ENCODE measurements at regions not wholly inside any gene's neighbourhood (a gene's known extent, or its start where the extent isn't known, plus 50 kb on each side); places are given as distances from the start of the nearest gene placed in this dataset.

DNA sequence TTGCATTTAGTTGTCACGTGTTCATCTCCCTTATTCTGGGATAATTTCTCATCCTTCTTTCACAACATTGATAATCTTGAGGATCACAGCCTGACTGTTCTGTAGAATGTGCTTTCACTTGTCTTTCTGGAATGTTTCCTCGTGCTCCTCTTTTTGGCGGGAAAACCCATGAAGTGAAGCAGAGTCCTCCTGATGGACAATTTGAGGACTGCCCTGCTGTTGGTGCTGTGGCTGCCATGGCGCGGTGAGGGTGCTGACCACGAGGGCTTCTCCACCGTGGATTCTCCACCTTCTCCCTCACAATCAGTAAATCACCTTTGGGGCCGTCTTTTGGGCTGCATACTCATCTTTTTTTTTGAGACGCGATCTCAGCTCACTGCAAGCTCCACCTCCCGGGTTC lies 946.9 kb downstream of the BRD1 start:
- H3K9me3 ChIP-seq (replicated peaks in 1 of 11) = no peaks in the 10 kb centered on the region; a peak in 1 of 22 replicates
- no peak overlapping the region for H3K27ac ChIP-seq
- H3K4me1 ChIP-seq = no peaks in the 10 kb centered on the region
- no peak overlapping the region for H3K9ac ChIP-seq
- no peak overlapping the region for H3K4me3 ChIP-seq
- no peaks in the 10 kb centered on the region for H3K36me3 ChIP-seq
- TF ChIP-seq Cebpa-rat (IDR thresholded peaks at IDR 0.05) = no peak
- H3K4me2 ChIP-seq = no peak overlapping the region
- peaks cover 0 to 11% (median 0%) of the 10 kb centered on the region in 11 experiments; a peak in 4 of 22 replicates for H3K27me3 ChIP-seq
- H4K20me1 ChIP-seq = no peaks in the 10 kb centered on the region; a peak in 2 of 22 replicates

GRCh38 chr22:48876951-48877350 lies 950.7 kb downstream of the BRD1 start:
- no peaks in the 10 kb centered on the region; a peak in 1 of 22 replicates for H3K9me3 ChIP-seq (replicated peaks in 1 of 11)
- H4K20me1 ChIP-seq = no peaks in the 10 kb centered on the region
- H3K4me2 ChIP-seq = no peak overlapping the region
- H3K4me1 ChIP-seq = peaks cover 0 to 6% (median 4%) of the 10 kb centered on the region in 10 experiments; a peak in 11 of 20 replicates
- H3K27me3 ChIP-seq = 0 out of 22 replicates have a peak, but pooled peaks cover 0 to 3% (median 0%) of the 10 kb centered on the region in 11 experiments
- no peak overlapping the region for H3K27ac ChIP-seq
- H3K4me3 ChIP-seq = no peak overlapping the region
- TF ChIP-seq Cebpa-rat (IDR thresholded peaks at IDR 0.05) = no peak
- H3K36me3 ChIP-seq = no peaks in the 10 kb centered on the region
- H3K9ac ChIP-seq = no peak overlapping the region

DNA sequence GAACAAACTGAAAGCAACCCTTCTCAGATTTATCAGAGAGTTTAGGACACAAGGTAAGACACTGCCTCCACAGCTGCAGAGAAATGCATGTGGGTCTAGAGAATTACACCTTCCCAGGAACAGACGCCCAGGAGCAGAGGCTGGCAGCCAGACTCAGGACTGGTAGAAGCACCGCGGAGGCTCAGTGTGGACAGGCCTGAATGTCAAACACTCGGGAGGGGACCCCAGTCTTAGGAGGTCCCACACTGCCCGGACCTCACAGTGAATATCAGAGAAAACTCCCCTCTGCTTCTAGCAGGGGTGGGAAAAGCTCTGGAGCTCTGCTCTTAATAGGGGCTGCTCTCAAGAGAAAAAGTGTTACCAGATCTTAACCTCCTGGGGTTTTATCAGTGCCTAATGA lies 952.7 kb downstream of the BRD1 start:
- TF ChIP-seq Cebpa-rat (IDR thresholded peaks at IDR 0.05) = no peak
- Histone ChIP-seq H3K27ac (no peak overlapping the region), H3K9me3 (replicated peaks in 1 of 11) (peaks cover 0 to 5% (median 0%) of the 10 kb centered on the region in 11 experiments; a peak in 3 of 22 replicates), H3K4me2 (no peak overlapping the region), H3K4me1 (peaks cover 0 to 17% (median 15%) of the 10 kb centered on the region in 10 experiments; a peak in 12 of 20 replicates), H3K4me3 (no peak overlapping the region), H3K36me3 (no peaks in the 10 kb centered on the region), H3K9ac (no peak overlapping the region), H4K20me1 (no peaks in the 10 kb centered on the region; a peak in 1 of 22 replicates), H3K27me3 (0 out of 22 replicates have a peak, but pooled peaks cover 0 to 3% (median 0%) of the 10 kb centered on the region in 11 experiments)

GRCh38 chr22:48873191-48873520 lies 954.5 kb downstream of the BRD1 start:
- Histone ChIP-seq H3K4me3 (no peak overlapping the region), H3K9ac (no peak overlapping the region), H3K27ac (no peak overlapping the region), H3K27me3 (0 out of 22 replicates have a peak, but pooled peaks cover 0 to 3% (median 0%) of the 10 kb centered on the region in 11 experiments), H3K36me3 (no peaks in the 10 kb centered on the region), H4K20me1 (no peaks in the 10 kb centered on the region; a peak in 1 of 22 replicates), H3K4me1 (peaks cover 0 to 17% (median 15%) of the 10 kb centered on the region in 10 experiments; a peak in 12 of 20 replicates), H3K4me2 (no peak overlapping the region), H3K9me3 (replicated peaks in 1 of 11) (peaks cover 0 to 9% (median 0%) of the 10 kb centered on the region in 11 experiments; a peak in 3 of 22 replicates)
- no peak for TF ChIP-seq Cebpa-rat (IDR thresholded peaks at IDR 0.05)

DNA sequence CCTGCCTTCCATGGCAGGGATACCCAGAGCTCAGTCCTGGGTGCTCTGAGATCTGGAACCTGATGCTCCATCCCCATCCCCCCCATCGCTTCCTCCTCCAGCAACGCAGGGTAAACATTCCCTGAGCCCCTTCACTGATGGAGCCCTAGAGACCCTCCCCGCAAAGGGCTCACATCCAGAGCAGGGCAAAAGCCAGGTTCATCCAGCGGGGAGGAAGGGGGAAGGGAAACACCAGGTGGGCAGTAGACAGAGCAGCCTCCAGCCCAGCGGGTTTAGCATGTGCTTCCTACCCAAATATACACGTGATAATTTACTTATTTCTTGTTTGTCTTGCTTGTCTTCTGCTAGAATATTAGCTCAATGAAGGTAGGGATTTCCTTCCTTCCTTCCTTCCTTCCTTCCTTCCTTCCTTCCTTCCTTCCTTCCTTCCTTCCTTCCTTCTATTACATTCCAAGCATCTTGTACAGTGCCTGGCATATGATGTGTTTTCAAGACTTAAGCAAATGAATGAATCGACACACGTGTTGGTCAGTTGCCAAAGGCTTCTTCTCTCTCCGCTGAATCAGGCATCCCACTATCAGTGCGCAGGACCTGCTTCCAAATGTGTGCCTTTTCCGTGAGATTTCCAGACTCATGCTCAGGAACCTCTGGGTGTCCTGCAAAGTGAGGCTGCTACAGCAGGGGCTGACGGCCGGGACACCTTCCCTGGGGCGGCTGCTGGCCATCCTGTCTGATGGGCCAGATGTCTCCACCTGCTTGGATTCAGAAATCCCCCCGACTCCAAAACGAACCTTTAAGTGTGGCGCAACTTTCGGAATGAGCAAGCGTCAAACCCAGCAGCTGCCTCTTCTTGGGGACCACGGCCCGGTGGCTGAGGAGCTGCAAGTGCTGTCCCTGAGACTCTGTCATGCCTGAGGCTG lies 955.1 kb downstream of the BRD1 start:
- Histone ChIP-seq H3K36me3 (no peaks in the 10 kb centered on the region), H3K27me3 (0 out of 22 replicates have a peak, but pooled peaks cover 0 to 3% (median 0%) of the 10 kb centered on the region in 11 experiments), H3K4me3 (no peak overlapping the region), H3K4me1 (peaks cover 0 to 17% (median 15%) of the 10 kb centered on the region in 10 experiments; a peak in 12 of 20 replicates), H3K27ac (no peak overlapping the region), H3K4me2 (peak overlapping the region in 6 of 11 experiments; percentile 12 to 34 (median 30); a peak in 5 of 22 replicates), H4K20me1 (peaks cover 0 to 4% (median 0%) of the 10 kb centered on the region in 11 experiments; a peak in 1 of 22 replicates), H3K9ac (no peak overlapping the region), H3K9me3 (replicated peaks in 1 of 11) (peaks cover 0 to 9% (median 0%) of the 10 kb centered on the region in 11 experiments; a peak in 3 of 22 replicates)
- no peak for TF ChIP-seq Cebpa-rat (IDR thresholded peaks at IDR 0.05)

DNA sequence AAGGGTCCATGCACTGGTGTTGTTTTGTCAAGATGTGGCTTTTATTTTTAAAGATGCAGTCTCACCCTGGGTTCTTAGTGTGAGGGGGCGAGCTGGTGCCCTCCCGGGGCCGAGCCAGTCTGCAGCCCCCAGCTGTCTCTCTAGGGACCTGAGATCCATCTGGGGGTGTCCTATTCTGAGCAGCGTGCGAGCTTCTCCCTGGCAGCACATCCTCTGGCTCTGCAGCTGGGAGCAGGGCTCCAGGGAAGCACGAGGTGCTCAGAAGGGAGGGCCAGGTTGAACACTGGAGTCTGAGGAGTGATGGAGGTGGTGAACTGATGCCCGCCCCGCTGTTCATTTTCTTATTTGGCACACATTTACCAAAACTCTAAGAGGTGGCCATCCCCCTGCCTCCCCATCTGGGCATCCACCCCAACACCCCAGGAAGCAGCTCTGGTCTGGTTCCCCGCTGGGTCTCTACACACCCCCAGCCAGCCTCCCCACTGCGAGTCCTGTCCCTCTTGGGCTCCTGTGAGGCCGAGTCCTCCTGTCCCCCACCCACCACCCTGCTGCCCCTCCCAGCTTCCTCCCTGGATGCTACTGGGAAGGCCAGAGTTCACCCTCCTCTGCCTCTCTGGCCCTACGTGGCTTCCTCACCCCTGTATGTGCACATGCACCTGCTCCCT lies 956.4 kb downstream of the BRD1 start:
- Histone ChIP-seq H3K4me2 (peak overlapping the region in 7 of 11 experiments; percentile 12 to 34 (median 29); a peak in 11 of 22 replicates), H3K4me3 (no peak overlapping the region), H4K20me1 (peaks cover 0 to 11% (median 0%) of the 10 kb centered on the region in 11 experiments; a peak in 2 of 22 replicates), H3K27me3 (peaks cover 0 to 5% (median 0%) of the 10 kb centered on the region in 11 experiments; a peak in 3 of 22 replicates), H3K9ac (no peak overlapping the region), H3K36me3 (no peaks in the 10 kb centered on the region), H3K9me3 (replicated peaks in 1 of 11) (peaks cover 0 to 9% (median 0%) of the 10 kb centered on the region in 11 experiments; a peak in 3 of 22 replicates), H3K4me1 (peaks cover 0 to 17% (median 15%) of the 10 kb centered on the region in 10 experiments; a peak in 12 of 20 replicates), H3K27ac (no peak overlapping the region)
- no peak for TF ChIP-seq Cebpa-rat (IDR thresholded peaks at IDR 0.05)

DNA sequence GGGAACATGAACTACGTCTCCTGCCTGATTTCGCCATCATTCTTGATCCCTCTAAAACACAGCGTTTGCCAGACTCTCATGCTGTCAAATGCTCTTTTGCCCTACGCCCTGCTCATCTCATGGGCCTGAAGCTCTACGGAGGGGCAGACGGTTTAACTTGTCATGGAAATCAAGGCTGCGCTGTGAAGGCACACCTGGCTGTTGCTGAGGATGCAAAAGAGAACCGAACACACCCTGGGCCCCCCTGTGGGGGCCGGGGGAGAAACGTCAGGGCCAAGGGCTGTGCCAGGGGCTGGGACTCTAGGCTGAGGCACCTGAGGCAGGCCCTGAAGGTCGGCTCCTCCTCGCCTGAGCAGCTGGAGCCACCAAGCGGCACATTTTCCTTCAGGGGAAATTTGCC lies 957.2 kb downstream of the BRD1 start:
- H3K9me3 ChIP-seq (replicated peaks in 1 of 11) = peaks cover 0 to 9% (median 0%) of the 10 kb centered on the region in 11 experiments; a peak in 3 of 22 replicates
- no peak overlapping the region for H3K27ac ChIP-seq
- peaks cover 0 to 11% (median 0%) of the 10 kb centered on the region in 11 experiments; a peak in 3 of 22 replicates for H4K20me1 ChIP-seq
- H3K4me3 ChIP-seq = no peak overlapping the region
- peaks cover 0 to 13% (median 0%) of the 10 kb centered on the region in 11 experiments; a peak in 5 of 22 replicates for H3K27me3 ChIP-seq
- no peak for TF ChIP-seq Cebpa-rat (IDR thresholded peaks at IDR 0.05)
- H3K36me3 ChIP-seq = no peaks in the 10 kb centered on the region
- H3K4me1 ChIP-seq = peaks cover 0 to 17% (median 15%) of the 10 kb centered on the region in 10 experiments; a peak in 12 of 20 replicates
- H3K4me2 ChIP-seq = no peak overlapping the region
- H3K9ac ChIP-seq = no peak overlapping the region

GRCh38 chr22:48869788-48870187 lies 957.9 kb downstream of the BRD1 start:
- Histone ChIP-seq H3K27ac (no peak overlapping the region), H3K9me3 (replicated peaks in 1 of 11) (peaks cover 0 to 9% (median 0%) of the 10 kb centered on the region in 11 experiments; a peak in 3 of 22 replicates), H3K36me3 (no peaks in the 10 kb centered on the region), H3K4me2 (no peak overlapping the region), H3K9ac (no peak overlapping the region), H3K27me3 (peaks cover 0 to 11% (median 0%) of the 10 kb centered on the region in 11 experiments; a peak in 5 of 22 replicates), H4K20me1 (peaks cover 0 to 11% (median 0%) of the 10 kb centered on the region in 11 experiments; a peak in 3 of 22 replicates), H3K4me1 (peaks cover 0 to 17% (median 15%) of the 10 kb centered on the region in 10 experiments; a peak in 12 of 20 replicates), H3K4me3 (no peak overlapping the region)
- TF ChIP-seq Cebpa-rat (IDR thresholded peaks at IDR 0.05) = no peak
